ENCODE measurements at regions not wholly inside any gene's neighbourhood (a gene's known extent, or its start where the extent isn't known, plus 50 kb on each side); places are given as distances from the start of the nearest gene placed in this dataset.
"Not testable (repeated sequence)": the region's sequence is repeated elsewhere in the genome, so short reads cannot be mapped to it uniquely, and the experiment has no call there.

DNA sequence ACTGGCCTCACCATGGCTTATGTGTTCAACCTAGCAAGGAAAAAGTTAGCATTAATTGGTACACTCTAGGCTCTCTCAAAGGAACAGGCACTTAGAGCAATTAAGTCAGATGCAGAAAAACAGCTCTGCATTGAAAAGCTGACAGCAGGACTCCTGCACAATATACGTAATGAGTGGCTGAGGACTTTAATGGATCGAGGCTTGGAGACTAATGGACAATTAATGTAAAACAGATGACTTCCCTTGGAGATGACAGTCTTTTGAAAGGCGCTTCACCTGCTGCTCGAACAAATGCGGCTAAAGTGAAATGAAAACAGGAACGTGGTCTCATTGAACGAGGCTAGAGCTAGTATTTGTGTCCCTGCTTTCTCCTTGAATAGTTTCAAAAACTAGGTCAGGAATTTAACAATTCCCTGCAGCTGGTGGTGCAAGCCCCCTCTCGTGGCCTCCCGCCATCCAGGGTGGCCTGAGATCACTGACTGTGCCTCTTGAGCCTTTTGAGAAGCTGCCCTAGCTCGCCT lies 137.1 kb downstream of the ELOVL4 start:
- Histone ChIP-seq H3K4me1 (ENCODE audit: control insufficient read depth, insufficient read depth, low read length, poor library complexity, severe bottlenecking) (peaks cover 3% of the 10 kb centered on the region), H3K4me3 (ENCODE audit: extremely low read depth, insufficient read depth, low read length, poor library complexity, severe bottlenecking) (no peak overlapping the region), H3K36me3 (ENCODE audit: control insufficient read depth, insufficient read depth, low read length) (no peaks in the 10 kb centered on the region), H3K9me3 (ENCODE audit: control insufficient read depth, low read length) (no peaks in the 10 kb centered on the region), H3K27ac (ENCODE audit: low read depth, low read length, severe bottlenecking) (peak overlapping the region; percentile 20)
- WGBS, 2 experiments (ENCODE audit: insufficient coverage in 2 of 2): 61 to 75% methylated on average over 9 to 10 of the region's 10 CpGs

DNA sequence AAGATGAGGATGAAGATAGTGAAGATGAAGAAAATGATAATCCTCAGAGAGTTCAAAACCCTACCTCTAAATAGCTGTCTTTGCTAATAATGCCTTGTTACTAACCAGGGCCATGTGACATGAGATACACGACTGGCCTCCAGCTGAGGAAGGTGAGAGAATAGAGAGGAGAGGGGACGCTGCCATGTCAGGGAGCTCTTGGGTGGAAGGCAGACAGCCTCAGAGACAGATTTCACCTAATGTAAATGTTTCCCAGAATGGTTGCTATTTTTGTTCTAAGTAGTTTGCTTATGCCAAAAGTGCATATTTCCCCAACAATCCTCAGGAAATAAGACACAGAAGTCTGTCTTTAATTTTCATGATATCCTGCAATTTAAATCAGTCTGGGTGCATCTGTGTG lies 138.4 kb downstream of the ELOVL4 start:
- H3K27ac ChIP-seq (ENCODE audit: low read depth, low read length, severe bottlenecking): no peak overlapping the region
- 33 to 36% methylated on average over 1 to 2 of the region's 2 CpGs for WGBS, 2 experiments (ENCODE audit: insufficient coverage in 2 of 2)
- H3K36me3 ChIP-seq (ENCODE audit: control insufficient read depth, insufficient read depth, low read length): no peaks in the 10 kb centered on the region
- no peak overlapping the region for H3K4me3 ChIP-seq (ENCODE audit: extremely low read depth, insufficient read depth, low read length, poor library complexity, severe bottlenecking)
- H3K4me1 ChIP-seq (ENCODE audit: control insufficient read depth, insufficient read depth, low read length, poor library complexity, severe bottlenecking): peaks cover 3% of the 10 kb centered on the region
- no peaks in the 10 kb centered on the region for H3K9me3 ChIP-seq (ENCODE audit: control insufficient read depth, low read length)

DNA sequence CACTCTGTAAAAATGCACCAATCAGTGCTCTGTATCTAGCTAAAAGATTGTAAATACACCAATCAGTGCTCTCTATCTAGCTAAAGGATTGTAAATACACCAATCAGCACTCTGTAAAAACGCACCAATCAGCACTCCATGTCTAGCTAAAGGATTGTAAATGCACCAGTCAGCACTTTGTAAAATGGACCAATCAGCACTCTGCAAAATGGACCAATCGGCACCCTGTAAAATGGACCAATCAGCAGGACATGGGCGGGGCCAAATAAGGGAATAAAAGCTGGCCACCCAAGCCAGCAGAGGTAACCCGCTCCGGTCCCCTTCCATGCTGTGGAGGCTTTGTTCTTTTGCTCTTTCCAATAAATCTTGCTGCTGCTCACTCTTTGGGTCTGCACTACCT lies 140.7 kb downstream of the ELOVL4 start:
- 93 to 95% methylated on average over 4 to 5 of the region's 5 CpGs for WGBS, 2 experiments (ENCODE audit: insufficient coverage in 2 of 2)
- not testable (repeated sequence) for H3K9me3 ChIP-seq (ENCODE audit: control insufficient read depth, low read length); H3K4me3 ChIP-seq (ENCODE audit: extremely low read depth, insufficient read depth, low read length, poor library complexity, severe bottlenecking); H3K27ac ChIP-seq (ENCODE audit: low read depth, low read length, severe bottlenecking); H3K36me3 ChIP-seq (ENCODE audit: control insufficient read depth, insufficient read depth, low read length); H3K4me1 ChIP-seq (ENCODE audit: control insufficient read depth, insufficient read depth, low read length, poor library complexity, severe bottlenecking)

DNA sequence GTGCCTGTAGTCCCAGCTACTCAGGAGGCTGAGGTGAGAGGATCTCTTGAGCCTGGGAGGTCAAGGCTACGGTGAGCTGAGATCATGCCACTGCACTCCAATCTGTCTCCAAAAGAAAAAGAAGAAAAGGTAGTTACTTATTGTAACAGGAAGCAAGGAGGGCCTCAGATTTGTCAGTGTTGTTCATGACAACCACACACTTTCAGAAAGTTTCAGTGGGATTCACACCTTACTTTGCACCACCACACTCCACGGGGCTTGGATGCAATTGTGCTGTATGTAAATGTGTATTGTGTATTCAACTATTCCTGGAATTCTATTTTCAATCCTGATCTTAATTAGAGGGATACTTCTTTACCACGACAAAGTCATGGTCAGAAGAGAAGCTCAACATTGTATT lies 142.6 kb downstream of the ELOVL4 start:
- Histone ChIP-seq H3K36me3 (ENCODE audit: control insufficient read depth, insufficient read depth, low read length) (no peaks in the 10 kb centered on the region), H3K4me3 (ENCODE audit: extremely low read depth, insufficient read depth, low read length, poor library complexity, severe bottlenecking) (no peak overlapping the region), H3K4me1 (ENCODE audit: control insufficient read depth, insufficient read depth, low read length, poor library complexity, severe bottlenecking) (peaks cover under 1% of the 10 kb centered on the region), H3K9me3 (ENCODE audit: control insufficient read depth, low read length) (no peaks in the 10 kb centered on the region), H3K27ac (ENCODE audit: low read depth, low read length, severe bottlenecking) (no peak overlapping the region)
- WGBS, 2 experiments (ENCODE audit: insufficient coverage in 2 of 2): 80% methylated on average over 1 of the region's 3 CpGs; no CpG with 5 or more reads in 1 of the 2 experiments

DNA sequence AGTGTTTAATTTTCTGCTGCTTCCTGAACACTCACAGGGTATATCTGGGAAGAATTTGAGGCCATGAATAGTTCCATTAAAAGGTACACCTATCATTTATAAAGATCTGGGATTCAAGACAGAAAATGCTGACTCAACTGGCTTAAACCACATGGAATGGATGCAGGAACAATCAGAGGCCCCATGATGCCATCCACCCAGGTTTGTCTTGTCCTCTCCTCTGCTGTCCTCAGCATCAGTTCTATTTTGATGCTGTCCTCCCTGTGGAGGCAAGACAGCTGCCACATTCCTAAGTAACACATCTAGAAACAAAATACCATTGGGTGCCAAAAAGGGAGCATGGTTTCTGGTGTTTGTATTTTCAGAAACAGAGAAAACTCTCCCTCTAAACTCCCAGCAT lies 143.4 kb downstream of the ELOVL4 start:
- Histone ChIP-seq H3K4me3 (ENCODE audit: extremely low read depth, insufficient read depth, low read length, poor library complexity, severe bottlenecking) (no peak overlapping the region), H3K9me3 (ENCODE audit: control insufficient read depth, low read length) (no peaks in the 10 kb centered on the region), H3K36me3 (ENCODE audit: control insufficient read depth, insufficient read depth, low read length) (no peaks in the 10 kb centered on the region), H3K4me1 (ENCODE audit: control insufficient read depth, insufficient read depth, low read length, poor library complexity, severe bottlenecking) (no peaks in the 10 kb centered on the region), H3K27ac (ENCODE audit: low read depth, low read length, severe bottlenecking) (no peak overlapping the region)

DNA sequence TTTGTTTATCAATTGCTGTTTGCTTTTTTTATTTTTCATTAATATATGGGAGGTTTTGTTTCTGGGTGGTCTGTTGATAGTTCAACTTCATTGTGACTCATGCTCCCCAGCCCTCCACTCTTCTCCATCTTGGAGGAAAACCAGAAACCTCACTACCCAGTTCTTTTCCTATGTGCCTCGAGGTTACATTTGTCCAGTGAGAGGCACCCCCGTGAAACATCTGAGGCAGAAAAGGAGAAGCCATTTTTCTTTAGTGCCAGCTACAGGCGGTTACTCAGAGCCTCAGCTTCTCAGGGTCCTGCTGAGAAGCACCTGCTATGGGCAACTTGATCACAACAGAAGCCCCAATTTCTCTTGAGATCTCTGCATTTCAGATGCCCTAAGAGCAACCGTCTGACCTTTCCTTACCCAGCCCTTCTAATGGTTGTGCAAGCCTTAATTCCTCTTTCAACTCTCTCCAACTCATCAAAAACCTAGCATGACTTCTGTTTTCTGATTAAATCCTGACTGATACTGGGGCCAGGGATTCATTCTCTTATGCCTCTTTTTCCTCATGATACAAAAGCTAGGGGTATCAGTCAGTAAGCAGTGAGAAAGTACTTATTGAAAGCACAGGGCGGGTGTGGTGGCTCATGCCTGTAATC lies 144.6 kb downstream of the ELOVL4 start:
- Histone ChIP-seq H3K27ac (ENCODE audit: low read depth, low read length, severe bottlenecking) (no peak overlapping the region), H3K36me3 (ENCODE audit: control insufficient read depth, insufficient read depth, low read length) (no peaks in the 10 kb centered on the region), H3K4me3 (ENCODE audit: extremely low read depth, insufficient read depth, low read length, poor library complexity, severe bottlenecking) (no peak overlapping the region), H3K4me1 (ENCODE audit: control insufficient read depth, insufficient read depth, low read length, poor library complexity, severe bottlenecking) (no peaks in the 10 kb centered on the region), H3K9me3 (ENCODE audit: control insufficient read depth, low read length) (no peaks in the 10 kb centered on the region)
- 81% methylated on average over 3 of the region's 5 CpGs for WGBS, 2 experiments (ENCODE audit: insufficient coverage in 2 of 2)

DNA sequence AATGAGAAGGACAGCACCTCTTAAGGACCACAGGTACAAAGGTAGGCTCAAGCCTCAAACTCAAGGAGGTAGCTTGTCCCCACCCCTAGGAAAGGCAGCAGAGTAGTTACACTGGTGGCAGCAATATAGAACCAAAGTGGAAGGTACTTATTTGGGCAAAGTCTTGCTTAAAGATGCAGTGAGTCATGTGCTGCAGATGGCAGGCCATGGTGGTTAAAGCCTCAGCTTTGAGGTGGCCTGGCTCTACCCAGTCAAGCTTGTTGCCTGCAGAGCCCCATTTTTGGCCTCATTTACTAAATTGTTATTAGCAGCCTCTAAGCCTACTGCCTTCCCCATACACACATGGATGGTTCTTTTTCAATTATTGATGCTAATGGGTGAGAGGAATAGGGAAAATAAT lies 146.0 kb downstream of the ELOVL4 start:
- H3K27ac ChIP-seq (ENCODE audit: low read depth, low read length, severe bottlenecking): no peak overlapping the region
- H3K36me3 ChIP-seq (ENCODE audit: control insufficient read depth, insufficient read depth, low read length): no peaks in the 10 kb centered on the region
- H3K4me1 ChIP-seq (ENCODE audit: control insufficient read depth, insufficient read depth, low read length, poor library complexity, severe bottlenecking): no peaks in the 10 kb centered on the region
- H3K9me3 ChIP-seq (ENCODE audit: control insufficient read depth, low read length): no peaks in the 10 kb centered on the region
- H3K4me3 ChIP-seq (ENCODE audit: extremely low read depth, insufficient read depth, low read length, poor library complexity, severe bottlenecking): no peak overlapping the region

DNA sequence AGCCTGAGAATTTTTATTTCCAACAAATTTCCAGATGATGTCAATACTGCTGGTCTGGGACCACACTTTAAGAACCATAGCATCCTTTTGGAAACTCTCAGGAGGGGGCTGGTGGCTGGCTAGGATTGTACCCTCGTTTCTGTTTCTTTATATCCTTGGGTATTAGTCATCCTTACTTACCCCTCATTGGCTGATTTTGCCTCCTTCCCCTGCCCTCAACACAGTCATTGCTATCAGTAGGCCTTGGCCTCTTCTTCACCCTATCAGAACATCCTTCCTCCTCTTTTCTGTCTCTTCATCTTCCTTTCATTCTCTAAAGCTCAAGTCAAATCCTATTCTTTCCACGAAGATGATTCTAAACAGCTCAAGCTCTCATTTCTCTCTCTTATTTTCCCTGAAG lies 148.5 kb downstream of the ELOVL4 start:
- Histone ChIP-seq H3K4me3 (ENCODE audit: extremely low read depth, insufficient read depth, low read length, poor library complexity, severe bottlenecking) (no peak overlapping the region), H3K36me3 (ENCODE audit: control insufficient read depth, insufficient read depth, low read length) (no peaks in the 10 kb centered on the region), H3K27ac (ENCODE audit: low read depth, low read length, severe bottlenecking) (no peak overlapping the region), H3K4me1 (ENCODE audit: control insufficient read depth, insufficient read depth, low read length, poor library complexity, severe bottlenecking) (no peaks in the 10 kb centered on the region), H3K9me3 (ENCODE audit: control insufficient read depth, low read length) (no peaks in the 10 kb centered on the region)
- WGBS, 2 experiments (ENCODE audit: insufficient coverage in 2 of 2): 63 to 100% methylated on average over 1 to 2 of the region's 2 CpGs

DNA sequence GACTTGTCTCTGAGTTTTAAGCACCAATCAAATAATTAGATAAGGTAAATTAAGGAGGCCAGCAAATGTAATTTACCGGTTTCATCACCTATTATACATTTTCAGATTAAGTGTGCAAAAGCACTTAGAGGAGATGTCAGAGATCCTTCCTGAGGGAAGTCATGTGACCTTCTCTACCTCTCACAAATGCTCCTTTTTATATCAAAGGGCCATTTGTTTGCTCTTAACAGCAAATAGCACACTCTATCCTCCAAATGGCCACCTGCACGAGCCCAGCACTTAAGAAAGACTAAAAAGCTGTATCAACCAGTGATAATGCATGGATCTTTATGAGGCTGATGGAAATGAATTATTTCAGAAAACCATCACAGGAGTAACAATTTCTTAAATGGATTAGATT lies 149.4 kb downstream of the ELOVL4 start:
- no peaks in the 10 kb centered on the region for H3K4me1 ChIP-seq (ENCODE audit: control insufficient read depth, insufficient read depth, low read length, poor library complexity, severe bottlenecking)
- H3K4me3 ChIP-seq (ENCODE audit: extremely low read depth, insufficient read depth, low read length, poor library complexity, severe bottlenecking): no peak overlapping the region
- no peaks in the 10 kb centered on the region for H3K9me3 ChIP-seq (ENCODE audit: control insufficient read depth, low read length)
- H3K36me3 ChIP-seq (ENCODE audit: control insufficient read depth, insufficient read depth, low read length): no peaks in the 10 kb centered on the region
- H3K27ac ChIP-seq (ENCODE audit: low read depth, low read length, severe bottlenecking): no peak overlapping the region
- WGBS, 2 experiments (ENCODE audit: insufficient coverage in 2 of 2): no CpG with 5 or more reads among the region's 2 CpGs

DNA sequence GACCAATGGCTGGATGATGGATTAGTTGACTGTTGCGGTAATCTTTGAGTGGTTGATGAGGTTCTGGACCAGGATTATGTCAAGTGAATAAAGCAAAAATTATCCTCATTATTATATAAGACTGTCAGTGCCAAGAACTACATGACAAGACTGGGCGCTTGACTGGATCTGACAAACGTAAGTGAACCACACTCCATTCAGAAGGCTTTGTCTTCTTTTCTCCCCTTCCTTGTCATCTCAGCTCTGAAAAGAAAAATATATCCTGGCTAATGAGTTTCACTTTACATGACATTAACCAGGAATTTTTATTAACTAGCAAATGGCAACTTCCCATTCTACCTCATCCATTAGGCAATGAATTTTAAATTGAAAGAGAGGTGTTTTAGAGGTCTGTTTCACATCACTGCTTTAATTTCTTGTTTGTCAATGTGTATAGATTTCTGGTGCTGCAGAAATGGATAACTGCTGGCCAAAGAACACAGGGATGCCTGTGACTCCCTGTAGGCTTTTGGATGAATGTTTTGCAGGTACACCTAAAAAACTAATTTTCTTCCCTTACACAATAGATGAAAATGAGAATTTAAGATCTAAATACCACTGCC lies 150.1 kb downstream of the ELOVL4 start:
- H3K27ac ChIP-seq (ENCODE audit: low read depth, low read length, severe bottlenecking): no peak overlapping the region
- H3K4me1 ChIP-seq (ENCODE audit: control insufficient read depth, insufficient read depth, low read length, poor library complexity, severe bottlenecking): no peaks in the 10 kb centered on the region
- no peak overlapping the region for H3K4me3 ChIP-seq (ENCODE audit: extremely low read depth, insufficient read depth, low read length, poor library complexity, severe bottlenecking)
- WGBS, 2 experiments (ENCODE audit: insufficient coverage in 2 of 2): 94 to 100% methylated on average over 2 of the region's 3 CpGs
- no peaks in the 10 kb centered on the region for H3K9me3 ChIP-seq (ENCODE audit: control insufficient read depth, low read length)
- H3K36me3 ChIP-seq (ENCODE audit: control insufficient read depth, insufficient read depth, low read length): no peaks in the 10 kb centered on the region

DNA sequence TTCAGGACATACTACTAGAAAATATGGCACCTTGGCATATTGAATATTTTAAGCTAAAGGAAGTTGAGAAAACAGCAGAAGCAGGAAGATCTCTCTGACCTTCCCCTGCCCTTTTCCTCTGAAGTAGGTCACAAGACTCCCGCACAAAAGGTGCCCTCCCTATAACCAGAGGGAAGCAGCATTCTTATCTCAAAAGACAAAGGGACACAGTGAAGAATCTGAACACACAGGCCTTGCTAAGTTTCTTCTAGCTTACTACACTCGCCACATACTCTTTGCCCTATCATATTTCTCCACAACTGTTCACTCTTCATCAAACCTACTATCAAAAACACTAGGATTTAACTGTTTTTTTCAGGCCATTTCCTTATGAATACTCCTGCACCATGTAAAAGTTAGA lies 151.2 kb downstream of the ELOVL4 start:
- Histone ChIP-seq H3K27ac (ENCODE audit: low read depth, low read length, severe bottlenecking) (no peak overlapping the region), H3K9me3 (ENCODE audit: control insufficient read depth, low read length) (no peaks in the 10 kb centered on the region), H3K4me3 (ENCODE audit: extremely low read depth, insufficient read depth, low read length, poor library complexity, severe bottlenecking) (no peak overlapping the region), H3K4me1 (ENCODE audit: control insufficient read depth, insufficient read depth, low read length, poor library complexity, severe bottlenecking) (no peaks in the 10 kb centered on the region), H3K36me3 (ENCODE audit: control insufficient read depth, insufficient read depth, low read length) (no peaks in the 10 kb centered on the region)
- WGBS, 2 experiments (ENCODE audit: insufficient coverage in 2 of 2): 87% methylated on average over 2 of the region's 2 CpGs
